Trophoblast cell (in vitro differentiated cells and primary cell): ENCODE measurements at regions not wholly inside any gene's neighbourhood (a gene's known extent, or its start where the extent isn't known, plus 50 kb on each side); places are given as distances from the start of the nearest gene placed in this dataset.

Source experiments
- DNase-seq, 2 donors: peaks; one replicate each; pipeline ENCODE4 v3.0.0-alpha.2; 2016
- H2AFZ ChIP-seq: 2 replicates; pipeline ENCODE4 v1.6.1; 2013; ENCODE audit warnings: low read length, moderate library complexity, mild to moderate bottlenecking; ENCODE audit not compliant: insufficient read depth, poor library complexity
- H2AK5ac ChIP-seq: 2 replicates; pipeline ENCODE4 v1.6.1; 2013; ENCODE audit warnings: mild to moderate bottlenecking, low read length
- H2BK120ac ChIP-seq: 2 replicates; pipeline ENCODE4 v1.6.1; 2013; ENCODE audit warnings: low read length, mild to moderate bottlenecking, moderate library complexity; ENCODE audit not compliant: insufficient read depth, poor library complexity
- H2BK12ac ChIP-seq: 2 replicates; pipeline ENCODE4 v1.6.1; 2013; ENCODE audit warnings: mild to moderate bottlenecking, low read length, moderate library complexity
- H2BK5ac ChIP-seq: 2 replicates; pipeline ENCODE4 v1.6.1; 2013; ENCODE audit warnings: low read length, low read depth, moderate library complexity, mild to moderate bottlenecking; ENCODE audit not compliant: poor library complexity
- H3K14ac ChIP-seq: 2 replicates; pipeline ENCODE4 v1.6.1; 2013; ENCODE audit warnings: mild to moderate bottlenecking, low read length
- H3K18ac ChIP-seq: 2 replicates; pipeline ENCODE4 v1.6.1; 2013; ENCODE audit warnings: mild to moderate bottlenecking, low read length
- H3K23ac ChIP-seq: 2 replicates; pipeline ENCODE4 v1.6.1; 2013; ENCODE audit warnings: low read length
- H3K27ac ChIP-seq: 2 replicates; pipeline ENCODE4 v1.5.1; 2013; ENCODE audit warnings: low read depth, mild to moderate bottlenecking, inconsistent platforms, low read length, moderate library complexity
- H3K27me3 ChIP-seq: 2 replicates; pipeline ENCODE4 v1.6.1; 2013; ENCODE audit warnings: inconsistent platforms, mild to moderate bottlenecking, low read length, moderate library complexity; ENCODE audit not compliant: insufficient read depth
- H3K36me3 ChIP-seq, 2 experiments: 1 replicate in 1 of 2; 2 replicates in 1 of 2; pipeline ENCODE4 v1.6.1; 2013; ENCODE audit warnings: low read length in 2 of 2, mild to moderate bottlenecking in 2 of 2, moderate library complexity in 1 of 2; ENCODE audit not compliant: insufficient read depth in 2 of 2, control insufficient read depth in 1 of 2
- H3K4ac ChIP-seq: 2 replicates; pipeline ENCODE4 v1.6.1; 2013; ENCODE audit warnings: low read depth, mild to moderate bottlenecking, low read length, moderate library complexity
- H3K4me1 ChIP-seq, 2 experiments: 1 replicate in 1 of 2; 2 replicates in 1 of 2; pipeline ENCODE4 v1.6.1; 2013; ENCODE audit warnings: low read length in 2 of 2, mild to moderate bottlenecking in 2 of 2, moderate library complexity in 1 of 2; ENCODE audit not compliant: insufficient read depth in 2 of 2, control insufficient read depth in 1 of 2
- H3K4me2 ChIP-seq: 2 replicates; pipeline ENCODE4 v1.6.1; 2013; ENCODE audit warnings: inconsistent platforms, mild to moderate bottlenecking, low read length, moderate library complexity
- H3K4me3 ChIP-seq: 2 replicates; pipeline ENCODE4 v1.5.1; 2013; ENCODE audit warnings: mild to moderate bottlenecking, low read depth, low read length, inconsistent platforms
- H3K79me1 ChIP-seq: one replicate; pipeline ENCODE4 v1.6.1; 2013; ENCODE audit warnings: low read length
- H3K79me2 ChIP-seq: 2 replicates; pipeline ENCODE4 v1.6.1; 2013; ENCODE audit warnings: low read length, mild to moderate bottlenecking; ENCODE audit not compliant: control insufficient read depth, insufficient read depth, poor library complexity
- H3K9ac ChIP-seq: 2 replicates; pipeline ENCODE4 v1.6.1; 2013; ENCODE audit warnings: mild to moderate bottlenecking, low read length
- H3K9me3 ChIP-seq: 2 replicates; pipeline ENCODE4 v1.6.1; 2013; ENCODE audit warnings: low read depth, mild to moderate bottlenecking, control low read depth, inconsistent platforms, low read length; ENCODE audit not compliant: insufficient read depth
- H4K12ac ChIP-seq: 2 replicates; pipeline ENCODE4 v1.6.1; 2013; ENCODE audit warnings: low read depth, mild to moderate bottlenecking, low read length, moderate library complexity
- H4K8ac ChIP-seq: 2 replicates; pipeline ENCODE4 v1.6.1; 2013; ENCODE audit warnings: low read depth, mild to moderate bottlenecking, low read length, moderate library complexity
- H4K91ac ChIP-seq: one replicate; pipeline ENCODE4 v1.6.1; 2013; ENCODE audit warnings: low read depth, mild to moderate bottlenecking, low read length, moderate library complexity
- WGBS: extraction: QIAGEN DNeasy Blood & Tissue Kit; methylation state at CpG from one replicate; pipeline ENCODE4 v1.1.7; 2013; ENCODE audit warnings: missing lambda C conversion rate; ENCODE audit not compliant: insufficient read length, insufficient coverage; ENCODE audit errors: extremely low coverage; 5-methylcytosine and 5-hydroxymethylcytosine counted together

- H3K4me1 ChIP-seq = no peaks in the 10 kb centered on the region
- no peak for DNase-seq
- no peak overlapping the region for H3K14ac ChIP-seq
- H3K18ac ChIP-seq = no peak overlapping the region
- H3K27me3 ChIP-seq = no peaks in the 10 kb centered on the region
- no CpG with 5 or more reads among the region's 2 CpGs for WGBS
- H4K91ac ChIP-seq = no peak overlapping the region
- no peaks in the 10 kb centered on the region for H3K79me1 ChIP-seq
- H2BK5ac ChIP-seq = no peak overlapping the region
- H3K9ac ChIP-seq = no peak overlapping the region
- H3K4me2 ChIP-seq = no peak overlapping the region
- no peak overlapping the region for H2AFZ ChIP-seq
- no peak overlapping the region for H3K4me3 ChIP-seq
- no peaks in the 10 kb centered on the region for H3K79me2 ChIP-seq
- H3K23ac ChIP-seq = no peak overlapping the region
- H2AK5ac ChIP-seq = no peak overlapping the region
- no peaks in the 10 kb centered on the region for H3K36me3 ChIP-seq
- no peak overlapping the region for H4K8ac ChIP-seq
- H2BK12ac ChIP-seq = no peak overlapping the region
- H2BK120ac ChIP-seq = no peak overlapping the region
- no peak overlapping the region for H4K12ac ChIP-seq
- no peak overlapping the region for H3K4ac ChIP-seq
- no peak overlapping the region for H3K27ac ChIP-seq
- H3K9me3 ChIP-seq = peaks cover 3% of the 10 kb centered on the region
These were observed 261.3 kb downstream of the KCNRG start for GRCh38 chr13:50276550-50276949.

GRCh38 chr13:50277127-50277526 is 261.9 kb downstream of the KCNRG start:
- Histone ChIP-seq H3K9me3 (peaks cover 3% of the 10 kb centered on the region), H3K4me2 (no peak overlapping the region), H3K79me1 (no peaks in the 10 kb centered on the region), H2AFZ (no peak overlapping the region), H4K91ac (no peak overlapping the region), H3K36me3 (no peaks in the 10 kb centered on the region), H3K79me2 (no peaks in the 10 kb centered on the region), H3K14ac (no peak overlapping the region), H3K4ac (no peak overlapping the region), H3K4me3 (peak overlapping the region; percentile 37), H2BK5ac (no peak overlapping the region), H3K4me1 (no peaks in the 10 kb centered on the region), H3K27ac (no peak overlapping the region), H4K8ac (no peak overlapping the region), H2BK12ac (no peak overlapping the region), H4K12ac (no peak overlapping the region), H3K9ac (no peak overlapping the region), H2AK5ac (no peak overlapping the region), H3K18ac (no peak overlapping the region), H2BK120ac (no peak overlapping the region), H3K23ac (no peak overlapping the region), H3K27me3 (no peaks in the 10 kb centered on the region)
- DNase-seq = peak; percentile 47 to 58
- WGBS = no CpG with 5 or more reads among the region's 6 CpGs

- H4K8ac ChIP-seq = no peak overlapping the region
- H3K27me3 ChIP-seq = no peaks in the 10 kb centered on the region
- H3K27ac ChIP-seq = no peak overlapping the region
- H2AK5ac ChIP-seq = no peak overlapping the region
- H3K79me1 ChIP-seq = no peaks in the 10 kb centered on the region
- no peak for DNase-seq
- no peak overlapping the region for H3K18ac ChIP-seq
- H2BK12ac ChIP-seq = no peak overlapping the region
- H4K12ac ChIP-seq = no peak overlapping the region
- H3K9me3 ChIP-seq = peaks cover 3% of the 10 kb centered on the region
- H3K4me2 ChIP-seq = no peak overlapping the region
- H3K9ac ChIP-seq = no peak overlapping the region
- H3K36me3 ChIP-seq = no peaks in the 10 kb centered on the region
- no peak overlapping the region for H3K4ac ChIP-seq
- no peak overlapping the region for H4K91ac ChIP-seq
- H3K4me3 ChIP-seq = no peak overlapping the region
- H2AFZ ChIP-seq = no peak overlapping the region
- H2BK120ac ChIP-seq = no peak overlapping the region
- no peak overlapping the region for H3K14ac ChIP-seq
- no peaks in the 10 kb centered on the region for H3K79me2 ChIP-seq
- no peaks in the 10 kb centered on the region for H3K4me1 ChIP-seq
- WGBS = no CpG with 5 or more reads among the region's 7 CpGs
- no peak overlapping the region for H3K23ac ChIP-seq
- no peak overlapping the region for H2BK5ac ChIP-seq
These were observed 262.7 kb downstream of the KCNRG start for GRCh38 chr13:50277906-50278305.

DNA sequence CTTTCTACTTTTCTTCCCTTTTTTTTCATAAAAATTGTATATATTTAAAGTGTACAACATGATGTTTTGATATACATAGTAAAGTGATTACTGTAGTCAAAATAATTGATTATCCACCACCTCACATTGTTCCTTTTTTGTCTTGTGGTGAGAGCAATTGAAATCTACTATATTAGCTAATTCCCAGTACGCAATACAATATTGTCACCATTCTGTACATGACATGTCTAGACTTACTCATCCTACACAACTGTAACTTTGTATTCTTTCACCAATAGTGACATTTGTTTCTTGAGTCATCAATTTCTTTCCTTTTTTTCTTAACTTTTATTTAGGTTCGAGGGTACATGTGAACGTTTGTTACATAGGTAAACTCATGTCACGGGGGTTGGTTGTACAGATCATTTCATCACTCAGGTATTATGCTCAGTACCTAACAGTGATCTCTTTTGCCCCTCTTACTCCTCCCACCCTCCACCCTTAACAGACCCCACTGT is 265.2 kb downstream of the KCNRG start:
- no peak overlapping the region for H4K8ac ChIP-seq
- no peak overlapping the region for H2AFZ ChIP-seq
- no peak overlapping the region for H2BK120ac ChIP-seq
- no peak overlapping the region for H3K4me2 ChIP-seq
- H2BK12ac ChIP-seq = no peak overlapping the region
- H3K36me3 ChIP-seq = no peaks in the 10 kb centered on the region
- no peaks in the 10 kb centered on the region for H3K79me2 ChIP-seq
- no peak overlapping the region for H2BK5ac ChIP-seq
- no peaks in the 10 kb centered on the region for H3K79me1 ChIP-seq
- H3K27me3 ChIP-seq = no peaks in the 10 kb centered on the region
- H3K4me3 ChIP-seq = no peak overlapping the region
- no peak overlapping the region for H3K27ac ChIP-seq
- H2AK5ac ChIP-seq = no peak overlapping the region
- H3K4ac ChIP-seq = no peak overlapping the region
- H3K9me3 ChIP-seq = peaks cover 3% of the 10 kb centered on the region
- H3K18ac ChIP-seq = no peak overlapping the region
- H4K91ac ChIP-seq = no peak overlapping the region
- no peak overlapping the region for H3K23ac ChIP-seq
- H4K12ac ChIP-seq = no peak overlapping the region
- H3K14ac ChIP-seq = no peak overlapping the region
- no peak for DNase-seq
- H3K4me1 ChIP-seq = no peaks in the 10 kb centered on the region
- WGBS = no CpG with 5 or more reads among the region's 4 CpGs
- no peak overlapping the region for H3K9ac ChIP-seq
